GM12878 (cell line): ENCODE measurements at regions not wholly inside any gene's neighbourhood (a gene's known extent, or its start where the extent isn't known, plus 50 kb on each side); places are given as distances from the start of the nearest gene placed in this dataset.

Source experiments
- MEF2A ChIP-seq: IDR thresholded peaks from 2 replicates; pipeline ENCODE4 v1.6.1; 2011; ENCODE audit warnings: low read depth, mild to moderate bottlenecking, low read length, moderate library complexity; ENCODE audit not compliant: insufficient read depth
- POLR2A ChIP-seq: IDR thresholded peaks from 2 replicates; pipeline ENCODE4 v1.6.1; 2011; ENCODE audit warnings: low read depth, mild to moderate bottlenecking, low read length
- POLR2AphosphoS2 ChIP-seq: IDR thresholded peaks from 2 replicates; pipeline ENCODE4 v1.6.1; 2011; ENCODE audit warnings: low read depth, mild to moderate bottlenecking, low read length, improper control_type of control experiment, moderate library complexity
- TF ChIP-seq, protein P1 (sequence below), 3 experiments: IDR thresholded peaks in 2 of 3; conservative IDR thresholded peaks in 1 of 3; 2 replicates each; pipeline ENCODE4 v1.5.1; 2011; ENCODE audit warnings: low read depth in 3 of 3, low read length in 3 of 3, mild to moderate bottlenecking in 3 of 3, control low read depth in 2 of 3, moderate library complexity in 2 of 3, inconsistent platforms in 1 of 3, mixed read lengths in 1 of 3; ENCODE audit not compliant: control insufficient read depth in 2 of 3, insufficient read depth in 1 of 3; ENCODE audit errors: extremely low read depth in 1 of 3

DNA sequence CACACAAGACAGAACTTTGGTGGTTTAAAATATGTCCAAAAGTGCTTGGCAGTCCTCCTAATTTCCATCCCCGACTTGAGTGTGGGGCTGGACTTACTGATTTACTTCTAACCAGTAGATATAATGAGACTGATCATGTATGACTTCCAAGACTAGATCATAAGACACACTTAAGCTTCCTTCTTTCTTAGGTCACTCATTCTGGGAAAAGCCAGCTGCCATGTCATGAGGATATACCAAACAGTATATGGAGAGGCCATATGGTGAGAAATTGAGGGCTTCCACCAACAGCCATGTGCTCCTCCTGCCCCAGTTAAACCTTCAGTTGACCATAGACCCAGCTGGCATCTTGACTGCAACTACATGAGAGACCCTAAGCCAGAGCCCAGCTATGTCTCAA is 282.8 kb upstream of the PROK2 start:
- TF ChIP-seq MEF2A (no peak), POLR2AphosphoS2 (no peak), POLR2A (no peak)
- TF ChIP-seq, protein P1, sequence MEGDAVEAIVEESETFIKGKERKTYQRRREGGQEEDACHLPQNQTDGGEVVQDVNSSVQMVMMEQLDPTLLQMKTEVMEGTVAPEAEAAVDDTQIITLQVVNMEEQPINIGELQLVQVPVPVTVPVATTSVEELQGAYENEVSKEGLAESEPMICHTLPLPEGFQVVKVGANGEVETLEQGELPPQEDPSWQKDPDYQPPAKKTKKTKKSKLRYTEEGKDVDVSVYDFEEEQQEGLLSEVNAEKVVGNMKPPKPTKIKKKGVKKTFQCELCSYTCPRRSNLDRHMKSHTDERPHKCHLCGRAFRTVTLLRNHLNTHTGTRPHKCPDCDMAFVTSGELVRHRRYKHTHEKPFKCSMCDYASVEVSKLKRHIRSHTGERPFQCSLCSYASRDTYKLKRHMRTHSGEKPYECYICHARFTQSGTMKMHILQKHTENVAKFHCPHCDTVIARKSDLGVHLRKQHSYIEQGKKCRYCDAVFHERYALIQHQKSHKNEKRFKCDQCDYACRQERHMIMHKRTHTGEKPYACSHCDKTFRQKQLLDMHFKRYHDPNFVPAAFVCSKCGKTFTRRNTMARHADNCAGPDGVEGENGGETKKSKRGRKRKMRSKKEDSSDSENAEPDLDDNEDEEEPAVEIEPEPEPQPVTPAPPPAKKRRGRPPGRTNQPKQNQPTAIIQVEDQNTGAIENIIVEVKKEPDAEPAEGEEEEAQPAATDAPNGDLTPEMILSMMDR (IDR thresholded peaks at IDR 0.05 in 2 of 3, conservative IDR thresholded peaks at IDR 0.05 in 1 of 3; ENCODE audit: control insufficient read depth in 2 of 3, extremely low read depth in 1 of 3, insufficient read depth in 1 of 3, low read depth in 3 of 3, low read length in 3 of 3), result no peak
